ENCODE measurements at regions not wholly inside any gene's neighbourhood (a gene's known extent, or its start where the extent isn't known, plus 50 kb on each side); places are given as distances from the start of the nearest gene placed in this dataset.
A peak's percentile ranks its signal among the peaks of the same experiment; 100 is the strongest.
"Not testable (repeated sequence)": the region's sequence is repeated elsewhere in the genome, so short reads cannot be mapped to it uniquely, and the experiment has no call there.

GRCh38 chr4:17010426-17011087 is 112.1 kb upstream of the LDB2 start:
- DNase-seq (ENCODE audit: low spot score), result peak; percentile 24

GRCh38 chr4:17009871-17010367 is 111.5 kb upstream of the LDB2 start:
- DNase-seq (ENCODE audit: low spot score), result no peak

GRCh38 chr4:17008834-17009345 is 110.4 kb upstream of the LDB2 start:
- no peak for DNase-seq (ENCODE audit: low spot score)

GRCh38 chr4:17003606-17004392 is 105.4 kb upstream of the LDB2 start:
- DNase-seq (ENCODE audit: low spot score), result not testable (repeated sequence)

- no peak for DNase-seq (ENCODE audit: low spot score)
These were observed 97.0 kb upstream of the LDB2 start for GRCh38 chr4:16995451-16995850.

GRCh38 chr4:16993956-16994840 is 95.8 kb upstream of the LDB2 start:
- DNase-seq (ENCODE audit: low spot score), result no peak

- no peak for DNase-seq (ENCODE audit: low spot score)
These were observed 94.3 kb upstream of the LDB2 start for GRCh38 chr4:16992566-16993225.

GRCh38 chr4:16991450-16991849 is 93.0 kb upstream of the LDB2 start:
- DNase-seq (ENCODE audit: low spot score), result no peak

- no peak for DNase-seq (ENCODE audit: low spot score)
These were observed 90.9 kb upstream of the LDB2 start for GRCh38 chr4:16989371-16989770.

GRCh38 chr4:16988814-16989213 is 90.4 kb upstream of the LDB2 start:
- DNase-seq (ENCODE audit: low spot score), result no peak

GRCh38 chr4:16977081-16977480 is 78.6 kb upstream of the LDB2 start:
- DNase-seq (ENCODE audit: low spot score), result no peak

GRCh38 chr4:16969696-16970135 is 71.3 kb upstream of the LDB2 start:
- peak; percentile 47 for DNase-seq (ENCODE audit: low spot score)

- DNase-seq (ENCODE audit: low spot score), result no peak
These were observed 69.3 kb upstream of the LDB2 start for GRCh38 chr4:16967722-16968121.

- DNase-seq (ENCODE audit: low spot score), result no peak
These were observed 60.9 kb upstream of the LDB2 start for GRCh38 chr4:16959305-16959704.

- DNase-seq (ENCODE audit: low spot score), result peak; percentile 25
These were observed 54.6 kb upstream of the LDB2 start for GRCh38 chr4:16952896-16953630.

GRCh38 chr4:16952462-16952871 is 54.0 kb upstream of the LDB2 start:
- no peak for DNase-seq (ENCODE audit: low spot score)
